Heart left ventricle (tissue), 13 donors: ENCODE measurements at regions not wholly inside any gene's neighbourhood (a gene's known extent, or its start where the extent isn't known, plus 50 kb on each side); places are given as distances from the start of the nearest gene placed in this dataset.

Source experiments
- POLR2A ChIP-seq, 2 donors: fragments of 450-650 bp; IDR thresholded peaks; one replicate each; pipeline ENCODE4 v1.6.1; 2017; ENCODE audit warnings: antibody characterized with exemption in 2 of 2, mild to moderate bottlenecking in 2 of 2, moderate library complexity in 2 of 2
- TF ChIP-seq, protein P1 (sequence below), 12 donors: fragments of 200-600 bp; sonication (generic) in 4 of 12; IDR thresholded peaks; one replicate each; pipeline versions ENCODE4 v1.5.0 to v1.8.0; 2018 to 2022; ENCODE audit warnings: antibody characterized with exemption in 12 of 12, mild to moderate bottlenecking in 5 of 12
- donor health status: ischemic (EF 13 %, LVEDD 7.1; RV severe dilation, severe dysfunction).
- donor health status: DM: no; HTN: yes; CAD: no.
- donor health status: DM: no; HTN: no; CAD: no.
- donor health status: ischemic (EF 25% LVEDD 6.9; RV normal size, moderate dysfunction).
- donor health status: ischemic (EF 25% LVEDD 5.7; RV mildly dilated, moderate dysfunction).
- donor health status: ischemic (EF 35%, LVEDD 5.7; RV mildly dilated, moderate dysfunction).
- donor health status: nonischemic (EF 11% LVEDD 7.7; RV severe dilation, severe dysfunction).
- donor health status: DM: yes; HTN: yes; CAD: no.
- donor health status: PGD.
- donor health status: ischemic (EF 29% LVEDD 5.4; RV normal size, mild dysfunction).
- donor health status: nonischemic (EF 23%, LVEDD 6.1; RV moderate dilation, normal function).

DNA sequence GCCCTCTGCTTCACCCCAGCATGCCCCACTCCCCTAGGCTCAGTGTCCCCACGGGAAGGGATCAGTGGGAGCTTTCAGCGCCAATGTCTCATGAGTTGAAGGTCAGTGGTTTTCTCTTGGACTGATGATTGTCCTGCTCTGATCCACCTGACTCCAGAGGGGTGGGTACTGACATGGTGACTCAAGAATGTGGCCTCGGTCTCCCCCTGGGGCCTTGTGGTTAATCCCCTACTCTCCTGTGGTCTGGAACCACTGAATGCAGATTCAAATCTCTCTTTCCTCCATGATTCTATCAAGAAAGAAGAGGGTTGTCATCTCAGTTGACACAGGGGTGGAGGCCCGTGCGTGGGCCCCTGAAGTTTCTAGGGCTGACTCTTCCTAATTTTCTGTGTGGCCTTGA lies 176.9 kb downstream of the RPS24 start:
- TF ChIP-seq, protein P1, sequence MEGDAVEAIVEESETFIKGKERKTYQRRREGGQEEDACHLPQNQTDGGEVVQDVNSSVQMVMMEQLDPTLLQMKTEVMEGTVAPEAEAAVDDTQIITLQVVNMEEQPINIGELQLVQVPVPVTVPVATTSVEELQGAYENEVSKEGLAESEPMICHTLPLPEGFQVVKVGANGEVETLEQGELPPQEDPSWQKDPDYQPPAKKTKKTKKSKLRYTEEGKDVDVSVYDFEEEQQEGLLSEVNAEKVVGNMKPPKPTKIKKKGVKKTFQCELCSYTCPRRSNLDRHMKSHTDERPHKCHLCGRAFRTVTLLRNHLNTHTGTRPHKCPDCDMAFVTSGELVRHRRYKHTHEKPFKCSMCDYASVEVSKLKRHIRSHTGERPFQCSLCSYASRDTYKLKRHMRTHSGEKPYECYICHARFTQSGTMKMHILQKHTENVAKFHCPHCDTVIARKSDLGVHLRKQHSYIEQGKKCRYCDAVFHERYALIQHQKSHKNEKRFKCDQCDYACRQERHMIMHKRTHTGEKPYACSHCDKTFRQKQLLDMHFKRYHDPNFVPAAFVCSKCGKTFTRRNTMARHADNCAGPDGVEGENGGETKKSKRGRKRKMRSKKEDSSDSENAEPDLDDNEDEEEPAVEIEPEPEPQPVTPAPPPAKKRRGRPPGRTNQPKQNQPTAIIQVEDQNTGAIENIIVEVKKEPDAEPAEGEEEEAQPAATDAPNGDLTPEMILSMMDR (IDR thresholded peaks at IDR 0.05) = no peak
- TF ChIP-seq POLR2A (IDR thresholded peaks at IDR 0.05) = no peak
